UCSD-AML1 (cell line): ENCODE measurements at regions not wholly inside any gene's neighbourhood (a gene's known extent, or its start where the extent isn't known, plus 50 kb on each side); places are given as distances from the start of the nearest gene placed in this dataset.

Experiments used
- DNase-seq: peaks from one replicate; lab custom pipeline; 2025; ENCODE audit not compliant: unreplicated experiment; lab: John Stamatoyannopoulos, UW

DNA sequence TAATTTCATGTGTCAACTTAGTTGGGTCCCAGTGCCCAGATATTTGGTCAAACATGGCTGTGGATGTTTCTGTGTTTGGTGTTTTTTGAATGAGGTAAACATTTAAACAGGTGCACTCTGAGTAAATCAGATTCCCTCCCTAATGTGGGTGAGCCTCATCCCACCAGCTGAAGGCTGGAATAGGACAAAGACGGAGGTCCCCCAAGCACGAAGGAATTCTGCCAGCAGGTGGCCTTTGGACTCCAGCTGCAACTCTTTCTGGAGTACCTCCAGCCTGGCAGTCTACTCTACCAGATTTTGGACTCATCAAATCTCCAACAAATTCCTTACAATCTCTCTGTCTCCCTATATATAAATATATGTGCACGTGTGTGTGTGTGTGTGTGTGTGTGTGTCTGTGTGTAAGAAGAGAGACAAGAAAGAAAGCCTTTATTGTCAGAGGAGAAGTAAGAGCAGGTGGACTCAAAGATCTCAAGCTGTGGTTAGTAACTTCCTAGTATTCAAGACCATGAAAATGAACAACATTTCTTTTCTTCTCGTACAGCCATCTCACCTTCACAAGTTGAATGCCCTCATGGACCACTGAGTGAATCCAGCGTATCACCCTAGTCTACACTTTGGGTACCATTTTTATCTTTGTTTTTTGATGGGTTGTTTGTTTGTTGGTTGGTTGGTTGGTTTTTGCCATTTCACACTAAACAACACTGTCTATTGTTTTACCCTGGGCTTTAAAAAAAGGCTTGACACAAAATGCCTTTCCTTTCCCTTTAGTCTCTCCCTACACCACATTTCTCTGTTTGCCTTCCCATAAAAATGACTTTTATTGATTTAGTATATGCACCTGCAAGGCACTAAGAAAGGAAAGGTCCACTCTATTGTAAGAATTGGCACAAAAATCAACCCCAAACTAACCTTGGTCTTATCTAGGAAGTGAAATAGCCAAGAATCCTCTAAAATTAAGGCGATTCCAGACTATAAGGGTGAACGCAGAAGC lies 118.7 kb downstream of the TENT4A start:
- DNase-seq, result no peak

DNA sequence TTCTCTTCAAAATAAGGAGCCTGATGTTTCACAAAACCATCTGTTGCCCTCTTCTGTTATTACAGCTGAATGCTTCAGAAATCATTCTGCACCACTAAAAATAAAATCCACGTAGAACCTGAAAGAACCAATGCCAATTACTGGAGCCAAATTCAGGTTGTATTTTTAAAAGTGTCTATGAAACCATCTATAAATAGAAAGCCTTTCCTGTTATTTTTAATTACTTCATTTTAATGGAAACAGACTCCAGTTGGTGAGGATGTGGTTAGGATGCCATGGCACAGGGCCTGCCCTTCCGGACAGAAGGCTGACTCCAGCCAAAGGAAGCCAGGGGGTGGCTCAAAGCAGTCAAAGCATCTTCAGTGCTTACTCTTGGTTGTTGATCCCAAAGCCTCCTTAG lies 119.8 kb downstream of the TENT4A start:
- peak; percentile 73 for DNase-seq

DNA sequence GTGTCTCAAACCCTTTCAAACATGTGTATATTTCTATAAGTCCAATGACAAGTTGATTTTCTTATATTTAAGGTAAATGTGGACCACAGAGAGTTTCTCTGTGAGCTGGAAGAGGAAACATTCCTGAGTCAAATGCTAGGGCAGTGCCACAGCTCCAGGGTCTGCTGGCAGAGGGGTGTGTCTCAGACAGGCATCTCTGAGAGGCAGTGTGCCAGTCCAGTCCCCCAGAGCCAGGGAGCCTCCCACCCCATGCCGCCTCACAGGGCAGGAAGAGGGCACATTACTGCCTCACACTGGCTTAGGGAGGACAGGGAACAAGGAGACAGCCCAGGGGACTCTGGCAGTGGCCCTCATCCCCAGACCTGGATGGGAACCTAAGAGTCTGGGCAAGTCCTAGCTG lies 120.2 kb downstream of the TENT4A start:
- peak; percentile 26 for DNase-seq

DNA sequence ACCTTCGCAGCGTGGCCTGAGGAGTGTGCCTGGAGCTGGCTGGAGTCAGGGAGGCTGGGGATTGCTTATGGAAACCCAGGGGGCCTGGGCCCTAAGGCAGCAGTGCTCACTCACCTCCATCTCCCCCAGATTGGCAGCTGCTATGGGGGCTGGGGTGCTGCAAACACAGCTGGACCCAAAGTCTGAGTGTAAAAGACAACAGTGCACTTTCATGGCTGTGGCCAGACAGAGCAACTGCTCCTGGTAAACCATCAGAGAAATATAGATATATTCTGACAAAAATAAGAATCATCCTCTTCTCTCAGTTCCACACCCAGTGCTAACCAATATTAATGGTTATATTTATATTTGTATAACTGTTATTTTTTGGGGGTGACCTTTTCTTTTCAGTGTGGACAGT lies 123.9 kb downstream of the TENT4A start:
- no peak for DNase-seq

DNA sequence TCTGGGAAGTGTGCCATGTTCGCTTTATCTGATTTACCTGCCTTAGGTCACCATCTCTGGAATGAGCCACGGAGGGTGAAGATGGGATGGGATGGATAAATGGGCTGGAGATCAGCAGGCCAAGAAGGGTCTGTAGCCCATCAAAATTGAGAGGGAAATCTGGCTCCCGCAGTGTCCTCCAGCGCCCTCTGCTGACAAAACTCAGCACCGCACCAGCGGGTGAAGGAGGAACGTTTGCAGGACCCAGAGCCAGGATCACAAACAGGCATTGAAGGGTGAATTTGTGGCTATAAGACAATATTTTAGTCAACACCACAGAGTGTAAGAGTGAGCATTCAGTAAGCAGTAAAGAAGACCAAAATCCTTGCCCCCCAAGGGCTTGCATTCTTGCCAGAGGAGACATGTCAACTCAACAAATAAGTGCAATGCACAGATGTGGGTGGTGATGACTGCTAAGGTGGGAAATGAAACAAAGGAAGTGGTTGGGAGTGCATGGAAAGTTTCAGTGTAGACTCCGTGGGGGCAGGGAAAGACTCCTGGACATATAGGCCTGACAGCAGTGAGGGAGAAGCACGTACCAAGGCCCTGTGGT lies 124.4 kb downstream of the TENT4A start:
- DNase-seq, result peak; percentile 73

DNA sequence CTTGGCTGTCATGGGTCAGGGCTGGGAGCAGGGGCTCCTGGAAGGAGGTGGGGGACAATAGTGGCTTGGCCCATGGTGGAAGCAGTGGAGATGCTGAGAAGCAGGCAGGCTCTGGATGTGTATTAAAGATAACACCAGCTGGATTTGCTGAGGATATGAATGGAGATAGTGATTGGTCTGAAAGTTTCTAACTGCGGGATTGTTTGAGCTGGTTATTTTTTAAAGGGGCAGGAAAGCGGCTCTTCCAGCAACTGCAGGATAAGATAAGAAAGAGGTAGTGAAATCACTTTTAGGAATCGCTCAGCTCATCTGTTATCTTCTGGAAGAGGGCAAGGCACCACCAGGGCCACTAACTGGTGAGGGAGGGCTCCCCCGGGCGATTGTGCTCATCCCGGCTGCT lies 125.5 kb downstream of the TENT4A start:
- no peak for DNase-seq

DNA sequence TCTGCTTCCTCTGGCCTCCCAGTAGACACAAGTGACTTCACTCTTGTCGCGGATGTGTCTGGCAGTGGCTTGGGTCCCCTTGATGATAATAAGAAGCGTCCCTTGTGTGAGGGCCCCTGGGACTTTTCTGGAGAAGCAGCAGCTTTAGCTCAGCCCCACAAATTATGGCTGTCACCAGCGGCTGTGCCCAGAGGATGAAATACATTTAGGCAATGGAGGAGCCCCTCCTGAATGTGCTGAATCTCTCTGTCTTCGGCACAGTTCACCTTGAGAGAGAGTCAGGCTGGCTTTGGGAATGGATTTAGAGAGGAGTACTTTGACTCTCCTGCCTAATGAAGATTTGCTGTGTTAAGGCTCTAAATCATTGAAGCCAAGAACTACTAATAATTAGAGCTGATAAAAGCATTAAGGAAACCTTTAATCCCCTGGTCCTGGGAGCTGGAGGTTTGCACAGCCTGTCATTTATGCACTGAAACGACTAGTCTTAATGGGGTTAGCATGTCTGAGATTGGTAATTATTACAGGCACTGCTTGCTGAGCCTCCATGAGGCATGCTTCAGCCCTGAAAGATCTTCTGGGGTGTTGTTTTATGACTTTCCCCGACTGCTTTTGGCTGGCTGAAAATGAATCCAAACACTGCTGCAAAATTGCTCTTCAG lies 127.0 kb downstream of the TENT4A start:
- no peak for DNase-seq

DNA sequence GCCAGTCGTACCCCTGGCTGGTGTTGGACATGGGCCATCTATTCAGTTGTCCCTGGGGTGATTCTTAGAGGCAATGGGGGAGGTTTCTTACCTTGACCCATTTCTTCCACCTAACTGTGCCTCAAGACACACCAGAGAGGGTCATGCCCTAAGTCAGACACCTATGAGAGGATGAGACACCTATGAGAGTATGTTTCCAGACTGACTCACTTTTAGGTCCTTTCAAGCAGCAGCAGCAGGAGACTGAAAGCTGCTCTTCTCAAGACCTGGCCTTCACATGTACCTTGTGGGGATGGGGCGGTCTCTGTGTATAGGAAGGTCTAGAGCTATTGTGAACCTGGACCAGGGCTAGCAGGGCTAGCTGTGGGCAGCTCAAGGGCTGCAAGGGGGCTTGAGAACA lies 130.1 kb downstream of the TENT4A start:
- DNase-seq, result no peak

DNA sequence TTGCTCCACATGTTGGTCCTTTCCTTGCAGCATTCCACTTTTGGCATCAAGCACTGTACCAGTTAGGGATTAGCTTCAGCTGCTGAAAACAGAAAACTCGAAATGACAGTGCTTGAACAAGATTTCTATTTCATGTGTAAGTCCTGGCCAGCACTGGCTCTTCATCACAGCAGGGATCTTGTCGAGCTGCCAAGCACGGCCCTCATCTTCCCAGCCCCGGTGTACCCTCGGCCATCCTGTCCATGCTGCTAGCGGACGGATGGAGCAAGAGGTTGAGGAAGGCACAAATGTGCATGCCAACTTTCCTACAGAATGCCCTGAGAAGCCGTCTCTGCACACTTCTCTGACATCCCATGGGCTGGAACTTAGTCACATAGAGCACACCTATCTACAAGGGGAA lies 130.6 kb downstream of the TENT4A start:
- no peak for DNase-seq

DNA sequence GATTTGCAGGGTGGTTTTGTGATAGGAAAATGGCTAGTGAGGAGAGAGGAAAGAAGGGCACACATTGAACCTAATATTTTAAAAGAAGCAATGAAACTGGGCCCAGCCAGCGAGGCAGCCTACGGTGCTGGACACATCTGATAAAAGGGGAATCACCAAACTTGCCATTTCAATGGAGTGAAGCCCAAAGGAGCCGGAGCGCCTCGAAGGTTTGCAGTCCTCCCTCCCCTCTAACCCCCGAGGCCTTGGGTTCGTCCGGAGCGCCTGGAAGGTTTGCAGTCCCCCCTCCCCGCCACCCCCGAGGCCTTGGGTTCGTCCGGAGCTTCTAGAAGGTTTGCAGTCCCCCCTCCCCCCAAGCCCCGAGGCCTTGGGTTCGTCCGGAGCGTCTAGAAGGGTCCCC lies 132.6 kb downstream of the TENT4A start:
- no peak for DNase-seq

DNA sequence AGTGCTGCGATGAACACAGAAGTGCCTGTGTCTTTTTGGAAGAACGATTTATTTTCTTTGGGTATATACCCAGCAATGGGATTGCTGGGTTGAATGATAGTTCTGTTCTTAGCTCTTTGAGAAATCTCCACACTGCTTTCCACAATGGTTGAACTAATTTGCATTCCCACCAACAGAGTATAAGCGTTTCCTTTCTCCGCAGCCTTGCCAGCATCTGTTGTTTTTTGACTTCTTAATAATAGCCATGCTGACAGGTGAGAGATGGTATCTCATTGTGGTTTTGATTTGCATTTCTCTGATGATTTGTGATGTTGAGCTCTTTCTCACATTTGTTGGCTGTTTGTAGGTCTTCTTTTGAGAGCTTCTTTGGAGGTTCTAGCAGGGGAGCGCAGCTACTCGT lies 134.6 kb downstream of the TENT4A start:
- DNase-seq, result no peak

DNA sequence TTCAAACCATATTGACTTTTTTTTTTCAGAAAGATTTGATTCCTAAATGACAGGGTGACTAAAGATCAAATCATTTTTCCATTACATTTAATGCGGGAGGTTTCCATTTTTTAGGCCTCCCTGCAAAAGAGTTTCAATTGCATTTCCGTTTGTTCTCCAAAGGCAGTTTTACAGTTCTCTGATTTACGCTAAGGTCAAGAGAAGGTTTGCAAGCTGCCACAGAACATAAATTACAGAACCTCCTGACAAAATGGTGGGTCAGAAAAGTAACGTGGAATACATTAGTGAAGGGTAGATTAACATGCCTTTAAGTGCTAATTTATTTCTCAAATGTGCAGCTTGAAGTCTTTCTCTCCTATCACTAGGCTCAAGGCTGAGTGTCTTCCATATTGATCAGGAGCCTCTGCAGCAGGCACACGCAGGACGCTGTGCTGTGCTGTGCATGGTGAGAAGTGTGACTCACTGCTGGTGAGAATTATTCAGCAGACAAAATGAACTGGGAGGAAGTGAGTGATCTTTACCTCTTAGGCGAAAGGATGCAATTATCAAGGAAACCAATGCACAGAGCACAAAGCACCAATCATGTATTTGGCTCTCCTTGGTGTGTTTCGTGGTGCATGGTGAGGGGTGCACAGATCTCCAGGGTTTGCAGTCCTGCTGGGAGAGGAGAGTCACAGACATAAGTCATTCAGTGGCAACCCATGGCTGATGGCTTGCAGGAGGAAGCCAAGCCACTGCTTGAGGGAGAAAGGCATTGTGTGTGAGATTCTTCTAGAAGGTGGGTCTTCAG lies 136.3 kb downstream of the TENT4A start:
- DNase-seq, result no peak

DNA sequence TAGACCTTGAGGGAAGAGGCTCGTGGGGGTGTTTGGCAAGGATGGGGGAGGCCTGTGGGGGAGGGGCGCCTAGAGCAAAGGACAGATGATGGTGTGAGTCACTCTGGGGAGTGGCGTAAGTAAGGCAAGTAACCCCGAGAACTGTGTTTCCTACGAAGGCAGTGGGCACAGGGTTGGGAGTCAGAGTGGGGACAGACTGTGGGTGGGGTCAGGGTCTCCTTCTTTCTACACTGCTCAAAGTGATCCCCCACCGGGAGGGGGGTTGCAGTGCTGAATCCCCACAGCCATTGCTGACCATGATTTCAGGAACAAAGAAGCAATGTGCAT lies 136.8 kb downstream of the TENT4A start:
- DNase-seq, result no peak

DNA sequence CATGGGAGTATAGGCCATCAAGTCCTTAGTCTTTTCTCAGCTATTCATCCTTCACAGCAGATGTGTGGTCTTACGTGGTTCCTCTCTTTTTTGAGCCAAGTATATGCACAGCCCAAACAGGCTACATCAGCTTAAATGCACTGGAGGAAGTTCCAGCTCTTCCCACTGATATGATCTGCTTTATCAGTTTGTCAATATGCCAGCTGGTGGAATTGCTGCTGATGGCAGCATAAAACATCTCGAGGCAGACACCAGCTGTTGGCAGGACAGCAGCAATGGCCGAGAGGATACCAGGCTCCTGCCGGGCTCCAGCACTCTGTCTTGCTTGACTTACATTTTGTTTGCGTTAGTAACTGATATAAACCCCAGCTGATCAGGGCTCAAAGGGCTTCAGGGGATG lies 143.4 kb downstream of the TENT4A start:
- DNase-seq, result no peak

DNA sequence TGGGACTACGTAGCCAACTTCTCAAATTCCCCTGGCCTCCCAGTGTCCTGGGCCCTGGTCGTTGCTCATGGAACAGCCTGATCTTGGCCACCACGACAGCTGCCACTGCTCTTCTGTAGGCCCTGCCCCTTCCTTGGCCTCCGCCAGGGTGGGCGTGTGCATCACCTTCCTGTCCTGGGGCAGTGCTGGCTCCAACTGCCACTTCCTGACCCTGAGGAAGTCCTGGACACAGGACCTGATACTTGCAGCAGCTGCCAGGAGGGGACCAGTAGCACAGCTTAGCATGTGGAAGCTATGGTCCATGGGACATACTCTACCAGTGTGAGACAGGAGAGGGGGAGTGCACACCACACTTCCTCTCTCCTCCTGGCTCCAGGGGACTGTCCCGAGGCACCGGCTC lies 145.2 kb downstream of the TENT4A start:
- peak; percentile 49 for DNase-seq

DNA sequence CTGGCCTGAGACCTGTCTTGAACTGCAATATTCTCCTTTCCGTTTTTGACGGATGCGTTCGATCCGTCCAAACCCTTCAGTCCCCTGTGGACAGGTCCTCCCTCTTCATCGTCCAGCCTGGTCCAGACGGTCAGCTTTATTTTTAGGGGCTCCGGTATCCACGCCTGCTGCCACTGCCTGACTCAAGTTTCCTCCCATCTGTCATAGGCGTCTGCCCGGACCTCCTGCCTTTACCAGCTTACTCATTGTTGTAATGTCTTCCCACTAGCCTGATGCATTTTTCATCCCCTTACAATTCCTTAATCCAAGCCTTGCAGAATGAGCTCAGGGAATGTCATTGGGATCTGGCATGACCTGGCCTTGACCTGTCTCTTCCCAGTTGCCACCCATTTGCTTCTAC lies 145.8 kb downstream of the TENT4A start:
- no peak for DNase-seq

DNA sequence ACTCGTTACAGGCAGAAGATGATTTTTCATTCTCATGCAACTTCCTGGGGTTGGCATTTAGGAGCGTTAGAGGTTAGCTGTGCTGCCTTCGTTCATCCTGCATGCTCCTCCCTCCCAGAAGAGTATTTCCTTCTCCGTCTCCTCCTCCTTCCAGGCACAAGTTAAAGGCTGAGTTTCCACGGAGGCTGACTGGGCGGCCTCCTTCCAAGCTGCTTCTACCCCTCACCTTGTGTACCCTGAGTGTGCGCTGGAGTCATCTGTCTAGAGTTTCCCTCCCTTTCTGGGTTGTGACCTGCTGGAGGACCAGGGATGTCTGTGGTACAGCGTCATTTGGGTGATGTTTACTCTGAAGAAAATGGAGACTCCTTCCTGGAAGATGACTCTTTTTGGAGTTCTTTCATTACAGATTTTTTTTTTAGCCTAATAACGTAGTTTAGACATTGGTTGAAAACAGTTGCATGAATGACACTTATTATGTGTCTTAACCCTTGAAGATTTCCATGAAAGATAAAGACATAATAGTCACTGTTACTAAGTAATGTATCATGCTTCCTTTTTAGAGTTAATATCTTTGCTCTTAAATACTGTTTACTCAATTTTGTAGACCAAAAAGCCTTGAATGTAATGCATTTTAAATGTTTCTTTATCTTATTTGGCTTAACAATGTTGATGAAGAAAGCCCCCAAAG lies 146.9 kb downstream of the TENT4A start:
- DNase-seq, result no peak

DNA sequence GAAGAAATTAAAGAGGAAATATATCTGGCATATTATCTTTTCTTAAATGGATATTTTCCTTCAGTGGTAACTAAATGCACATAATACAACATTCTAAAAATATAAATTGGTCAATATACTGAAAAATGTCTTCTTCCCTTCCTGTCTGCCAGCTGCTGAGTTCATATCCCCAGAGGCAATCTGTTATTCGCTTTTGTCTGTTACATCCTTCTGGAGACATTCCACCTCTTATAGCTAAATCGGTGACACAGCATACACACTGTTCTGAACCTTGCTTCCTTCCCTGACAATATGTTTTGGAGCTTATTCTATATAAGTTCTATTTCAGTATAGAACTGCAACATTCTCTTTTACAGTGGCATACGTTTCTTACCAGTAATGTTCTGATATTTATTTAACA lies 147.8 kb downstream of the TENT4A start:
- DNase-seq, result no peak

DNA sequence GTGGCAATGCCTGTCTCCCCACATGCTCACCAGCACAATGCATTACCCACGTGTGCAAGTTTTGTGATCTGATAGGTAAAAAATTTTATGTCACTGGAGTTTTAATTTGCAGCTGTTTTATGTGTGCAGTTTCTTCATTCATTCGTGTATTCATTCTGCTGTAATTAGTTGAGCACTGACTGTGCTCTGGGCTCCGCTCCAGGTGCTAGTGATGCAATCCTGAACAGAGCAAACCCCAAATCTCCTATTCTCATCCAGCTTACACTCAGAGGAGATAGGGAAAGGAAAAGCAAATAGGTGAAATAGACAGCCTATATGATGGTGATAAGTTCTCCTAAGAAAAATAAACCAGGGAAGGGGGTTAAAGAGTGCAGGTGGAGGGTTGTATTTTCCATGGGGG lies 148.4 kb downstream of the TENT4A start:
- DNase-seq, result no peak

DNA sequence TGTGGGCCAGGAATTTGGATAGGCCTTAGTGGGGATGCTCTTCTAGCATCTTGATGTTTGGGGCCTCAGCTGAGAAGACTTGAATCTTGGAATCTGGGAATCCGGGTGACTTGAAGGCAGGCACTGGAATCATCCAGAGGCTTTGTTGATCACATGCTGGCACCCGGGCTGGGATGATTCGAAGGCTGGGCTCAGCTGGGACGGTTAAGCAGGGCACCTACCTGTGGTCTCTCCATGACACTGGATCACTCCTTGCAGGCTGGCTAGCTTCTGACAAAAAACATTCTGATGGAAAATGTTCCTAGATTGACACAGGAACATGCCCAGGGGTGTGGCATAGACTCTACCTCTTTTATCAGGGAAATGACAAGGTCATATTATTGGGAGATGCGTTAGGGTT lies 149.1 kb downstream of the TENT4A start:
- DNase-seq, result no peak

DNA sequence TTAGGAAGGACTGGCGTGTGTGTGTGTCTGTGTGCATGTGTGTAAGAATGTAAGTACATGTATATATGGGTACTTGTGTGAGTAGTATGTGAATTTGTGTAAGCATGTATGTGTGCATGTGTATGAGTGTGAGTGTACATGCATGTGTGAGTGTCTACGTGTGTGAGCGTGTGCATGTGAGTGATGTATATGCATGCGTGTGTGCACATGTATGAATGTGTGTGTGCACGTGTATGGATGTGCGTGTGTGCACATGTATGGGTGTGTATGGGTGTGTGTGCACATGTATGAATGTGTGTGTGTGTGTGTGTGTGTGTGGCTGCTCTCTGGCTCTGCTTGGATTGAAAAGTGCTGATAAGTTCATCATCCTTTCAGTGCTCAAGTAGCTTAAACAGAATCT lies 154.5 kb downstream of the TENT4A start:
- no peak for DNase-seq
